Testis (tissue), 2 donors: ENCODE measurements at regions not wholly inside any gene's neighbourhood (a gene's known extent, or its start where the extent isn't known, plus 50 kb on each side); places are given as distances from the start of the nearest gene placed in this dataset.

Source experiments
- CTCF ChIP-seq, 3 experiments: fragments of 450-650 bp in 2 of 3; fragments of 200-600 bp in 1 of 3; sonication (generic) in 1 of 3; IDR thresholded peaks; one replicate each; pipeline ENCODE4 v1.5.1; 2016 to 2019; ENCODE audit warnings: antibody characterized with exemption in 3 of 3, mild to moderate bottlenecking in 2 of 3, moderate library complexity in 1 of 3
- POLR2A ChIP-seq: fragments of 450-650 bp; IDR thresholded peaks from one replicate; pipeline ENCODE4 v1.6.1; 2017; ENCODE audit warnings: antibody characterized with exemption, mild to moderate bottlenecking, moderate library complexity

GRCh38 chr10:6333973-6334372 is 131.2 kb downstream of the PFKFB3 start:
- no peak for TF ChIP-seq CTCF (IDR thresholded peaks at IDR 0.05)
- TF ChIP-seq POLR2A, result no peak
